Hepatocyte (in vitro differentiated cells): ENCODE measurements at regions not wholly inside any gene's neighbourhood (a gene's known extent, or its start where the extent isn't known, plus 50 kb on each side); places are given as distances from the start of the nearest gene placed in this dataset.

ENCODE experiments used
- CTCF ChIP-seq: fragments of 200-600 bp; sonication (generic); IDR thresholded peaks from 2 replicates; pipeline ENCODE4 v1.5.1; 2016; ENCODE audit warnings: antibody characterized with exemption, mild to moderate bottlenecking; ENCODE audit not compliant: poor library complexity
- EZH2 ChIP-seq: fragments of 200-600 bp; sonication (generic); IDR thresholded peaks from 2 replicates; pipeline ENCODE4 v1.6.1; 2016; ENCODE audit warnings: antibody characterized with exemption, mild to moderate bottlenecking, borderline replicate concordance

DNA sequence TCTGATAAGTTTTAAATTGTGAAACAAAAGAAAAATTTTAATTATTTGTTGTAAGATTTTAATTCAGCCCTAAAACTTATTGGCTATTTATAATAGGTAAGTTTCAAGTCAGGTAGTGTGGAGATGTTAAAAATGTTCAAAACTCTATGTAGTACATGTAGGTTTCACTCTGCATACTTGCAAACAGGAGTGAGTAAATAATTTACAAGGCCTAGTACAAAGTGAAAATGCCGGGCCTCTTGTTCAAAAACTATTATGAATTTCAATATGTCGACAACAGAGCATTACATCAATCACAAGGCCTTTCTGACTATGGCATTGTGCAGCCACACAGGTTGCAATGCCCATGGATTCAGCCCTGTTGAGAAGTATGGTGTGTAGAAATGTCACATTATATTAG lies 80.9 kb upstream of the GRIK2 start:
- no peak for TF ChIP-seq CTCF
- TF ChIP-seq EZH2 = no peak
